Activated naive CD8-positive, alpha-beta T cell treated with anti-CD3 and anti-CD28 coated beads, Interleukin-2, amount 50 U/mL, for 24 hours (primary cell): ENCODE measurements at regions not wholly inside any gene's neighbourhood (a gene's known extent, or its start where the extent isn't known, plus 50 kb on each side); places are given as distances from the start of the nearest gene placed in this dataset.

ENCODE experiments used
- ATAC-seq: fragments of 150-1000 bp; cut with Tn5 transposase; one replicate; pipeline ENCODE4 v1.10.0; 2021
- DNase-seq: peaks from one replicate; pipeline ENCODE4 v3.0.0; 2021
- H3K27ac Mint-ChIP-seq: one replicate; pipeline ENCODE4 v1.8.0; 2021; ENCODE audit warnings: mild to moderate bottlenecking, mixed read lengths
- H3K27me3 Mint-ChIP-seq: one replicate; pipeline ENCODE4 v1.8.0; 2021; ENCODE audit warnings: mixed read lengths
- H3K36me3 Mint-ChIP-seq: one replicate; pipeline ENCODE4 v1.8.0; 2021; ENCODE audit warnings: low read depth, mixed read lengths
- H3K4me1 Mint-ChIP-seq: one replicate; pipeline ENCODE4 v1.8.0; 2021; ENCODE audit warnings: mixed read lengths
- H3K4me3 Mint-ChIP-seq: one replicate; pipeline ENCODE4 v1.8.0; 2021; ENCODE audit warnings: mild to moderate bottlenecking, moderate library complexity, mixed read lengths
- H3K9me3 Mint-ChIP-seq: one replicate; pipeline ENCODE4 v1.8.0; 2021; ENCODE audit warnings: mixed read lengths

GRCh38 chr18:45413180-45413836 lies 202.0 kb upstream of the SLC14A2 start:
- H3K4me1 Mint-ChIP-seq, result no peaks in the 10 kb centered on the region
- no peak overlapping the region for H3K27ac Mint-ChIP-seq
- peaks cover 4% of the 10 kb centered on the region for H3K27me3 Mint-ChIP-seq
- H3K36me3 Mint-ChIP-seq, result no peaks in the 10 kb centered on the region
- no peaks in the 10 kb centered on the region for H3K9me3 Mint-ChIP-seq
- ATAC-seq, result no peak
- no peak overlapping the region for H3K4me3 Mint-ChIP-seq
- DNase-seq, result no peak

GRCh38 chr18:45415614-45416013 lies 199.7 kb upstream of the SLC14A2 start:
- DNase-seq (no peak), ATAC-seq (no peak)
- Mint-ChIP-seq H3K4me1 (no peaks in the 10 kb centered on the region), H3K36me3 (no peaks in the 10 kb centered on the region), H3K4me3 (no peak overlapping the region), H3K27ac (no peak overlapping the region), H3K27me3 (peaks cover 4% of the 10 kb centered on the region), H3K9me3 (no peaks in the 10 kb centered on the region)

- H3K4me1 Mint-ChIP-seq, result no peaks in the 10 kb centered on the region
- no peak overlapping the region for H3K27ac Mint-ChIP-seq
- no peak for ATAC-seq
- no peaks in the 10 kb centered on the region for H3K36me3 Mint-ChIP-seq
- no peak for DNase-seq
- no peaks in the 10 kb centered on the region for H3K9me3 Mint-ChIP-seq
- H3K4me3 Mint-ChIP-seq, result no peak overlapping the region
- peaks cover 4% of the 10 kb centered on the region for H3K27me3 Mint-ChIP-seq
These were observed 199.1 kb upstream of the SLC14A2 start for GRCh38 chr18:45416168-45416567.

GRCh38 chr18:45417392-45417791 lies 197.9 kb upstream of the SLC14A2 start:
- no peak for ATAC-seq
- H3K4me3 Mint-ChIP-seq, result no peak overlapping the region
- no peak for DNase-seq
- no peaks in the 10 kb centered on the region for H3K9me3 Mint-ChIP-seq
- H3K27me3 Mint-ChIP-seq, result peaks cover 2% of the 10 kb centered on the region
- H3K4me1 Mint-ChIP-seq, result no peaks in the 10 kb centered on the region
- no peaks in the 10 kb centered on the region for H3K36me3 Mint-ChIP-seq
- no peak overlapping the region for H3K27ac Mint-ChIP-seq

GRCh38 chr18:45423659-45424058 lies 191.6 kb upstream of the SLC14A2 start:
- H3K36me3 Mint-ChIP-seq, result no peaks in the 10 kb centered on the region
- H3K27ac Mint-ChIP-seq, result no peak overlapping the region
- no peaks in the 10 kb centered on the region for H3K4me1 Mint-ChIP-seq
- ATAC-seq, result no peak
- no peaks in the 10 kb centered on the region for H3K9me3 Mint-ChIP-seq
- no peak overlapping the region for H3K4me3 Mint-ChIP-seq
- DNase-seq, result no peak
- no peaks in the 10 kb centered on the region for H3K27me3 Mint-ChIP-seq

- H3K27me3 Mint-ChIP-seq, result peaks cover 5% of the 10 kb centered on the region
- no peak overlapping the region for H3K27ac Mint-ChIP-seq
- H3K36me3 Mint-ChIP-seq, result no peaks in the 10 kb centered on the region
- no peak overlapping the region for H3K4me3 Mint-ChIP-seq
- no peaks in the 10 kb centered on the region for H3K9me3 Mint-ChIP-seq
- no peak for ATAC-seq
- no peak for DNase-seq
- no peaks in the 10 kb centered on the region for H3K4me1 Mint-ChIP-seq
These were observed 185.2 kb upstream of the SLC14A2 start for GRCh38 chr18:45430041-45430440.

- no peaks in the 10 kb centered on the region for H3K4me1 Mint-ChIP-seq
These were observed 179.5 kb upstream of the SLC14A2 start for GRCh38 chr18:45435810-45436209.

GRCh38 chr18:45437366-45437765 lies 177.9 kb upstream of the SLC14A2 start:
- no peaks in the 10 kb centered on the region for H3K9me3 Mint-ChIP-seq
- no peak overlapping the region for H3K27ac Mint-ChIP-seq
- DNase-seq (no peak), ATAC-seq (no peak)
- no peak overlapping the region for H3K4me3 Mint-ChIP-seq
- no peaks in the 10 kb centered on the region for H3K4me1 Mint-ChIP-seq
- H3K27me3 Mint-ChIP-seq, result peaks cover 4% of the 10 kb centered on the region
- H3K36me3 Mint-ChIP-seq, result no peaks in the 10 kb centered on the region

More at GRCh38 chr18:45435810-45436209, 179.5 kb upstream of the SLC14A2 start:
- no peaks in the 10 kb centered on the region for H3K36me3 Mint-ChIP-seq
- peaks cover 4% of the 10 kb centered on the region for H3K27me3 Mint-ChIP-seq
- ATAC-seq, result no peak
- DNase-seq, result no peak
- H3K27ac Mint-ChIP-seq, result no peak overlapping the region
- H3K9me3 Mint-ChIP-seq, result no peaks in the 10 kb centered on the region
- H3K4me3 Mint-ChIP-seq, result no peak overlapping the region

- no peaks in the 10 kb centered on the region for H3K4me1 Mint-ChIP-seq
- no peak for ATAC-seq
- no peaks in the 10 kb centered on the region for H3K36me3 Mint-ChIP-seq
- H3K4me3 Mint-ChIP-seq, result no peak overlapping the region
- H3K9me3 Mint-ChIP-seq, result no peaks in the 10 kb centered on the region
- no peak for DNase-seq
- H3K27me3 Mint-ChIP-seq, result peaks cover 2% of the 10 kb centered on the region
- H3K27ac Mint-ChIP-seq, result no peak overlapping the region
These were observed 175.2 kb upstream of the SLC14A2 start for GRCh38 chr18:45439851-45440645.

GRCh38 chr18:45441110-45441847 lies 174.0 kb upstream of the SLC14A2 start:
- H3K27ac Mint-ChIP-seq, result no peak overlapping the region
- H3K27me3 Mint-ChIP-seq, result peaks cover 2% of the 10 kb centered on the region
- no peaks in the 10 kb centered on the region for H3K36me3 Mint-ChIP-seq
- no peak for ATAC-seq
- DNase-seq, result no peak
- H3K4me3 Mint-ChIP-seq, result no peak overlapping the region
- H3K9me3 Mint-ChIP-seq, result no peaks in the 10 kb centered on the region
- H3K4me1 Mint-ChIP-seq, result no peaks in the 10 kb centered on the region

GRCh38 chr18:45444040-45444439 lies 171.2 kb upstream of the SLC14A2 start:
- no peak overlapping the region for H3K27ac Mint-ChIP-seq
- H3K4me3 Mint-ChIP-seq, result no peak overlapping the region
- no peaks in the 10 kb centered on the region for H3K9me3 Mint-ChIP-seq
- DNase-seq, result no peak
- no peak for ATAC-seq
- peaks cover 2% of the 10 kb centered on the region for H3K27me3 Mint-ChIP-seq
- no peaks in the 10 kb centered on the region for H3K36me3 Mint-ChIP-seq
- H3K4me1 Mint-ChIP-seq, result no peaks in the 10 kb centered on the region

GRCh38 chr18:45447355-45448265 lies 167.7 kb upstream of the SLC14A2 start:
- Mint-ChIP-seq H3K36me3 (no peaks in the 10 kb centered on the region), H3K4me3 (no peak overlapping the region), H3K4me1 (no peaks in the 10 kb centered on the region), H3K27ac (no peak overlapping the region), H3K27me3 (peaks cover 2% of the 10 kb centered on the region), H3K9me3 (no peaks in the 10 kb centered on the region)
- no peak for DNase-seq
- no peak for ATAC-seq

GRCh38 chr18:45448871-45449270 lies 166.4 kb upstream of the SLC14A2 start:
- Mint-ChIP-seq H3K9me3 (no peaks in the 10 kb centered on the region), H3K4me1 (no peaks in the 10 kb centered on the region), H3K4me3 (no peak overlapping the region), H3K27me3 (peaks cover 2% of the 10 kb centered on the region), H3K36me3 (no peaks in the 10 kb centered on the region), H3K27ac (no peak overlapping the region)
- ATAC-seq (no peak), DNase-seq (no peak)
